HepG2 (cell line): ENCODE measurements at regions not wholly inside any gene's neighbourhood (a gene's known extent, or its start where the extent isn't known, plus 50 kb on each side); places are given as distances from the start of the nearest gene placed in this dataset.

ENCODE experiments used
- CTCF ChIP-seq: sonication (generic); formaldehyde crosslinking; IDR thresholded peaks from 2 replicates; pipeline ENCODE4 v1.5.0; 2020; ENCODE audit warnings: mild to moderate bottlenecking, missing genetic modification reagents, moderate library complexity
- ESRRA ChIP-seq: sonication (generic); formaldehyde crosslinking; IDR thresholded peaks from 2 replicates; pipeline ENCODE4 v1.5.1; 2020; ENCODE audit warnings: mild to moderate bottlenecking, low read depth, missing genetic modification reagents
- FOXP1 ChIP-seq, 2 experiments: fragments of 450-650 bp in 1 of 2; IDR thresholded peaks; 2 replicates each; pipeline ENCODE4 v1.6.1; 2017 to 2018; ENCODE audit warnings: antibody characterized with exemption in 1 of 2
- NR2C2 ChIP-seq: sonication (generic); formaldehyde crosslinking; IDR thresholded peaks from 2 replicates; pipeline ENCODE4 v1.4.0; 2020; ENCODE audit warnings: missing genetic modification reagents, mild to moderate bottlenecking, moderate library complexity, borderline replicate concordance
- RBAK ChIP-seq: sonication (generic); formaldehyde crosslinking; IDR thresholded peaks from 2 replicates; pipeline ENCODE4 v1.5.1; 2020; ENCODE audit warnings: mild to moderate bottlenecking, missing genetic modification reagents

- TF ChIP-seq RBAK (CRISPR knock-in tag) (no peak), ESRRA (CRISPR knock-in tag) (no peak), CTCF (CRISPR knock-in tag) (no peak), NR2C2 (CRISPR knock-in tag) (no peak), FOXP1 (IDR thresholded peaks at IDR 0.05) (no peak), FOXP1 (CRISPR knock-in tag; IDR thresholded peaks at IDR 0.05) (no peak)
Observed at GRCh38 chrX:82765811-82766210, 742.3 kb upstream of the POU3F4 start.
